Vagina (tissue), 2 donors: ENCODE measurements at regions not wholly inside any gene's neighbourhood (a gene's known extent, or its start where the extent isn't known, plus 50 kb on each side); places are given as distances from the start of the nearest gene placed in this dataset.

Source experiments
- POLR2A ChIP-seq, 2 donors: fragments of 450-650 bp; IDR thresholded peaks; one replicate each; pipeline ENCODE4 v1.6.1; 2017; ENCODE audit warnings: antibody characterized with exemption in 2 of 2, mild to moderate bottlenecking in 2 of 2, moderate library complexity in 2 of 2
- POLR2AphosphoS5 ChIP-seq, 2 donors: sonication (generic); formaldehyde crosslinking; IDR thresholded peaks; one replicate each; pipeline ENCODE4 v1.9.0; 2017; ENCODE audit warnings: antibody characterized with exemption in 2 of 2, mild to moderate bottlenecking in 2 of 2, low read depth in 1 of 2; ENCODE audit not compliant: insufficient read depth in 1 of 2
- TF ChIP-seq, protein P1 (sequence below), 3 experiments: fragments of 450-650 bp in 2 of 3; fragments of 200-600 bp in 1 of 3; sonication (generic) in 1 of 3; IDR thresholded peaks; one replicate each; pipeline ENCODE4 v1.5.1; 2017 to 2019; ENCODE audit warnings: antibody characterized with exemption in 3 of 3, mild to moderate bottlenecking in 2 of 3, moderate library complexity in 2 of 3

DNA sequence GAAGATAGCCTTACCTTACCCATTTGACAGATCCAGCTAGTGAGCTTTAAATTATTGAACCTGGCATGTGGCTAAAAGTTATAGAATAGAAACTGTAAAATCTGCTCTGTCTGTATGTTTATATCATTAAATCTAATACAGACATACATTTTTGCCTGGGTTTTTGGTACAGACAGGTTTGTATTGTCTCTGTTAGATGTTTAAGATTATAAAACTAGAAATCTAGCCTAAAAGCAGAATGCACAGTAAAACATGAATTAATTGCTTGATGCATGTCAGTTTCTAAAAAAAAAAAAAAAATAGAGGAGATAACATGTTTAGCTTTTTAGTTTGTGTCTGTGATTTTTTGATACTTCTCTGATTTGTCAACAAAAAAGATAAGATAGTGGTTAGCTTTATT lies 477.6 kb upstream of the LRRC7 start:
- TF ChIP-seq, protein P1, sequence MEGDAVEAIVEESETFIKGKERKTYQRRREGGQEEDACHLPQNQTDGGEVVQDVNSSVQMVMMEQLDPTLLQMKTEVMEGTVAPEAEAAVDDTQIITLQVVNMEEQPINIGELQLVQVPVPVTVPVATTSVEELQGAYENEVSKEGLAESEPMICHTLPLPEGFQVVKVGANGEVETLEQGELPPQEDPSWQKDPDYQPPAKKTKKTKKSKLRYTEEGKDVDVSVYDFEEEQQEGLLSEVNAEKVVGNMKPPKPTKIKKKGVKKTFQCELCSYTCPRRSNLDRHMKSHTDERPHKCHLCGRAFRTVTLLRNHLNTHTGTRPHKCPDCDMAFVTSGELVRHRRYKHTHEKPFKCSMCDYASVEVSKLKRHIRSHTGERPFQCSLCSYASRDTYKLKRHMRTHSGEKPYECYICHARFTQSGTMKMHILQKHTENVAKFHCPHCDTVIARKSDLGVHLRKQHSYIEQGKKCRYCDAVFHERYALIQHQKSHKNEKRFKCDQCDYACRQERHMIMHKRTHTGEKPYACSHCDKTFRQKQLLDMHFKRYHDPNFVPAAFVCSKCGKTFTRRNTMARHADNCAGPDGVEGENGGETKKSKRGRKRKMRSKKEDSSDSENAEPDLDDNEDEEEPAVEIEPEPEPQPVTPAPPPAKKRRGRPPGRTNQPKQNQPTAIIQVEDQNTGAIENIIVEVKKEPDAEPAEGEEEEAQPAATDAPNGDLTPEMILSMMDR (IDR thresholded peaks at IDR 0.05), result no peak
- TF ChIP-seq POLR2AphosphoS5 (IDR thresholded peaks at IDR 0.05; ENCODE audit: insufficient read depth in 1 of 2, low read depth in 1 of 2), result no peak
- no peak for TF ChIP-seq POLR2A (IDR thresholded peaks at IDR 0.05)
